Thyroid gland (tissue), 4 donors: ENCODE measurements at regions not wholly inside any gene's neighbourhood (a gene's known extent, or its start where the extent isn't known, plus 50 kb on each side); places are given as distances from the start of the nearest gene placed in this dataset.

Experiments
- CTCF ChIP-seq, 6 experiments: fragments of 200-600 bp in 3 of 6; fragments of 450-650 bp in 3 of 6; sonication (generic) in 3 of 6; IDR thresholded peaks; one replicate each; pipeline ENCODE4 v1.5.1; 2016 to 2019; ENCODE audit warnings: antibody characterized with exemption in 6 of 6, mild to moderate bottlenecking in 2 of 6, inconsistent platforms in 1 of 6, moderate library complexity in 1 of 6
- POLR2A ChIP-seq, 2 donors: fragments of 450-650 bp; IDR thresholded peaks; one replicate each; pipeline ENCODE4 v1.6.1; 2017; ENCODE audit warnings: antibody characterized with exemption in 2 of 2, mild to moderate bottlenecking in 2 of 2, moderate library complexity in 1 of 2

GRCh38 chr10:36366065-36366464 is 724.0 kb upstream of the FZD8 start:
- TF ChIP-seq CTCF (IDR thresholded peaks at IDR 0.05) (no peak), POLR2A (IDR thresholded peaks at IDR 0.05) (no peak)
